ENCODE measurements at regions not wholly inside any gene's neighbourhood (a gene's known extent, or its start where the extent isn't known, plus 50 kb on each side); places are given as distances from the start of the nearest gene placed in this dataset.

GRCh38 chr10:4058514-4059029 is 273.6 kb upstream of the KLF6 start:
- no peaks in the 10 kb centered on the region for H3K9me3 Mint-ChIP-seq (ENCODE audit: low read depth, unreplicated experiment)
- no peak overlapping the region for H3K4me3 Mint-ChIP-seq (ENCODE audit: low read depth, unreplicated experiment)
- BruUV-seq (replicated peaks), result no TSS peak
- no peaks in the 10 kb centered on the region for H3K27me3 Mint-ChIP-seq (ENCODE audit: unreplicated experiment)
- no peaks in the 10 kb centered on the region for H3K36me3 Mint-ChIP-seq (ENCODE audit: insufficient read depth, unreplicated experiment)
- H3K27ac Mint-ChIP-seq (ENCODE audit: unreplicated experiment), result no peak overlapping the region
- intact Hi-C loops (cut with micrococcal nuclease; ENCODE audit: unreplicated experiment), result no loop called here
- no peak for DNase-seq
- no peaks in the 10 kb centered on the region for H3K4me1 Mint-ChIP-seq (ENCODE audit: low read depth, unreplicated experiment)
- TF ChIP-seq CTCF (IDR thresholded peaks at IDR 0.05; ENCODE audit: unreplicated experiment), result no peak
- CTCF ChIA-PET, result no interaction called here

- no peak overlapping the region for H3K4me3 Mint-ChIP-seq (ENCODE audit: low read depth, unreplicated experiment)
- no peaks in the 10 kb centered on the region for H3K9me3 Mint-ChIP-seq (ENCODE audit: low read depth, unreplicated experiment)
- no peaks in the 10 kb centered on the region for H3K4me1 Mint-ChIP-seq (ENCODE audit: low read depth, unreplicated experiment)
- intact Hi-C loops (cut with micrococcal nuclease; ENCODE audit: unreplicated experiment), result no loop called here
- CTCF ChIA-PET, result no interaction called here
- no peak for DNase-seq
- no peak for TF ChIP-seq CTCF (IDR thresholded peaks at IDR 0.05; ENCODE audit: unreplicated experiment)
- H3K36me3 Mint-ChIP-seq (ENCODE audit: insufficient read depth, unreplicated experiment), result no peaks in the 10 kb centered on the region
- H3K27ac Mint-ChIP-seq (ENCODE audit: unreplicated experiment), result no peak overlapping the region
- no peaks in the 10 kb centered on the region for H3K27me3 Mint-ChIP-seq (ENCODE audit: unreplicated experiment)
- BruUV-seq (replicated peaks), result no TSS peak
These were observed 272.9 kb upstream of the KLF6 start for GRCh38 chr10:4057725-4058513.

GRCh38 chr10:4057021-4057420 is 272.0 kb upstream of the KLF6 start:
- BruUV-seq (replicated peaks), result no TSS peak
- no peaks in the 10 kb centered on the region for H3K36me3 Mint-ChIP-seq (ENCODE audit: insufficient read depth, unreplicated experiment)
- no peak for TF ChIP-seq CTCF (IDR thresholded peaks at IDR 0.05; ENCODE audit: unreplicated experiment)
- DNase-seq, result no peak
- H3K27me3 Mint-ChIP-seq (ENCODE audit: unreplicated experiment), result no peaks in the 10 kb centered on the region
- H3K4me1 Mint-ChIP-seq (ENCODE audit: low read depth, unreplicated experiment), result no peaks in the 10 kb centered on the region
- CTCF ChIA-PET, result no interaction called here
- H3K9me3 Mint-ChIP-seq (ENCODE audit: low read depth, unreplicated experiment), result no peaks in the 10 kb centered on the region
- intact Hi-C loops (cut with micrococcal nuclease; ENCODE audit: unreplicated experiment), result no loop called here
- H3K4me3 Mint-ChIP-seq (ENCODE audit: low read depth, unreplicated experiment), result no peak overlapping the region
- H3K27ac Mint-ChIP-seq (ENCODE audit: unreplicated experiment), result no peak overlapping the region

- no peak for DNase-seq
- intact Hi-C loops (cut with micrococcal nuclease; ENCODE audit: unreplicated experiment), result no loop called here
- CTCF ChIA-PET, result no interaction called here
- no peaks in the 10 kb centered on the region for H3K27me3 Mint-ChIP-seq (ENCODE audit: unreplicated experiment)
- no peaks in the 10 kb centered on the region for H3K36me3 Mint-ChIP-seq (ENCODE audit: insufficient read depth, unreplicated experiment)
- no peaks in the 10 kb centered on the region for H3K4me1 Mint-ChIP-seq (ENCODE audit: low read depth, unreplicated experiment)
- H3K4me3 Mint-ChIP-seq (ENCODE audit: low read depth, unreplicated experiment), result no peak overlapping the region
- no peaks in the 10 kb centered on the region for H3K9me3 Mint-ChIP-seq (ENCODE audit: low read depth, unreplicated experiment)
- H3K27ac Mint-ChIP-seq (ENCODE audit: unreplicated experiment), result no peak overlapping the region
- no TSS peak for BruUV-seq (replicated peaks)
- TF ChIP-seq CTCF (IDR thresholded peaks at IDR 0.05; ENCODE audit: unreplicated experiment), result no peak
These were observed 269.8 kb upstream of the KLF6 start for GRCh38 chr10:4054656-4055435.

Data from Calu3 (cell line).